ENCODE measurements at regions not wholly inside any gene's neighbourhood (a gene's known extent, or its start where the extent isn't known, plus 50 kb on each side); places are given as distances from the start of the nearest gene placed in this dataset.

GRCh38 chr20:52473186-52473585 is 281.6 kb upstream of the ZFP64 start:
- DNase-seq = no peak

DNA sequence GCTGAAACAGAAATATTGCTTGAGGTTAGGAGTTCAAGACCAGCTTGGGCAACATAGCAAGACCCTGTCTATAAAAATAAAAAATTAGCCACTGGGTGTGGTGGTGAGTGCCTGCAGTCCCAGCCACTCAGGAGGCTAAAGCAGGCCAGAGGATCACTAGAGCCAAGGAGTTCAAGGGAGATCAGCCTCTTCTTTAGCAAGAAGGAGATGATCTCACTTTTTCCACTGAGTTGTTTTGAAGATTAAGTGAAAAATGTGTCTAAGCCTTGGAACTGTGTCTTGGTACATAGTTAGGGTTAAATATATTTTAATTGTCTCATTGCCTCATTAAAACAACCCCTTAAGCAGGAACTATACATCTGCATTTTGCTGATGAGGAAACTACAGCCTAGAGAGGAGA is 279.0 kb upstream of the ZFP64 start:
- DNase-seq = no peak

DNA sequence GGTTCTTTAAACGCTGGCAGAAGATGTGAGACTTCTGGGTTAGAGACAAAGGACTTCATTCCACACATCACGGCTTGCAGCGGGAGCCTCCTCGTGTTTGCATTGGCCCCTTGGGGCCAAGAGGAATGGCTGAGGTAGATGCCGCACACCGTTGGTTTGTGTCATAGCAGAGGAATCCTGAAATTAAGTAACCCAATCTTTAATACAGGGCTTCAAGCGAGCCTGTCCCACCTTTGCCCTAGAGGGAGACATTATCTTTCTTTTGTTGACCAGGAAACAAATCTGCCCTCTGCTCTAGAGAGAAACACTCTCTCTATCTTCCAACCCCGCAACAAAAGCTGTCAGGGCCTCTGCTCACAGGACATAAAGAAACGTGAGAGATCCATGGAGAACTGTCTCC is 277.5 kb upstream of the ZFP64 start:
- DNase-seq = no peak

GRCh38 chr20:52465991-52466390 is 274.4 kb upstream of the ZFP64 start:
- DNase-seq = no peak

DNA sequence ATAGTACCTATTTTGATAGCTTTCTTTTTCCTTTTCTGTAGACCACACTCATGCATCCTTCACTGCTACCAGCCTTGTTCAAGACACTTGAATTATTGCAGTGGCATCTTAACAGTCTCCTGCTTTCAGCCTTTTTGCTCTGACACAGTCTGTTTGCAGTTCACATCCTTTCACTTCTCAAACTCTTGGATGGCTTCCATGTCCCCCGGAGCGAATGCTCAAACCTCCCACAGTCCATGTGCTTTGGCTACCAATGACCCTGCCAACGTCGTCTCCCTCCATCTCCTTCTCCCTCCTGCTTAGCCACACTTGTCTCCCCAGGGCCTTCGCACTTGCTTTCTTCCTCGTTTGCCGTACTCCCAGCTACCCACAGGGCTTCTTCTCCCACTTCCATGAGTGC is 270.0 kb upstream of the ZFP64 start:
- no peak for DNase-seq

DNA sequence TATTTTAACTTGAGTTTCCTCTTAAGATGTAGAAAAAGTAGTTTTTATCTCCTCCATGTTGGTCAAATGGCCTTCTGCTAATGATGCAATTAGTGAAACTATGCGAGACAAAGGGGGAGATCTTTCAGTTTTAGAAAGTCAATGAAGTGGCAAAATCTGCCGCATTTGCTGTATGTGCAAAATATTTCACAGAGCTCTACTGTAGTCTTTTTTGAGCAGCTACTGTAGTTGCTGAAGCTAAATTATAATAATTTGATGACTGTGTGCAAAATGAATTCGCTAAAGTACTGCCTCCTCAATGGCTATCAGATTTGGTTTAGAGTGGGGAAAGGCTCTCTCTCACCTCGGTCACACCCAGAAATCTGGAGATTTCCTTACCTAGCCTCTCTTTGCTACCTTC is 267.6 kb upstream of the ZFP64 start:
- DNase-seq = no peak

GRCh38 chr20:52457826-52458225 is 266.2 kb upstream of the ZFP64 start:
- no peak for DNase-seq

DNA sequence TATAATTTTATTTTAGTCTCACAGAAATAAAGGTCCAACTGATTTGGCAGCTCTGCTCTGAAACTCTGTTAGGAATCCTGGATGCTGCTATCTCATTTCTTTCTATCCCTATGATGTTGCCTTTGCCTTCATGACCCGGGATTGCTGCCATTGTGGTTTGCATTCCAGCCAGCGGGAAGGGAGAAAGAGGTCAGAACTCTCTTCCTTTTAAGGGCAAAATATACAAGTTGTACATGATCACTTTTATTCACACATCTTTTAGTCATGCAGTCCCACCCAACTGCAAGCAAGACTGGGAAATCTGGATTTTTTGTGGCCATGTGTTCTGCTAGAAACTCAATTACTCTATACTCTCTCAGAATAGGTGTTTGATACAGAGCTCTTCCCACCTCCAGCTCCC is 263.1 kb upstream of the ZFP64 start:
- no peak for DNase-seq

- no peak for DNase-seq
Measured at GRCh38 chr20:52448513-52449232, 257.1 kb upstream of the ZFP64 start.

DNA sequence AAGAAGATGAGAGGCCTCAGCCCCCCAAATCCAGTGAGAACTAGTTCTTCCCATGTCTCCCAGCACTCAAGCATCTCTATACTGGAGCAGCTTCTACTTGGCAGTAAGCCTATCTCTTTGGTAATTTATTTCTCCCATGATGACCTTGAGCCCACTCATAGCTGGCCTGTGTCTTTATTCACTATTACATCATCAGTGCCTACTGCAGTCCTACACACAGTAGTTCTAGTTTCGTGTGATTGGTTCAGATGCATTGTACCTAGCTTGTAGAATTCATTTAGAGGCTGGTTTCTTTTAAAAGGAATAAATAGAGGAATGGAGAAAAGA is 255.6 kb upstream of the ZFP64 start:
- no peak for DNase-seq

GRCh38 chr20:52446421-52447224 is 255.0 kb upstream of the ZFP64 start:
- DNase-seq = no peak

GRCh38 chr20:52444455-52444854 is 252.9 kb upstream of the ZFP64 start:
- no peak for DNase-seq

- DNase-seq = no peak
Measured at GRCh38 chr20:52443874-52444273, 252.3 kb upstream of the ZFP64 start.

- no peak for DNase-seq
Measured at GRCh38 chr20:52441710-52442109, 250.1 kb upstream of the ZFP64 start.

DNA sequence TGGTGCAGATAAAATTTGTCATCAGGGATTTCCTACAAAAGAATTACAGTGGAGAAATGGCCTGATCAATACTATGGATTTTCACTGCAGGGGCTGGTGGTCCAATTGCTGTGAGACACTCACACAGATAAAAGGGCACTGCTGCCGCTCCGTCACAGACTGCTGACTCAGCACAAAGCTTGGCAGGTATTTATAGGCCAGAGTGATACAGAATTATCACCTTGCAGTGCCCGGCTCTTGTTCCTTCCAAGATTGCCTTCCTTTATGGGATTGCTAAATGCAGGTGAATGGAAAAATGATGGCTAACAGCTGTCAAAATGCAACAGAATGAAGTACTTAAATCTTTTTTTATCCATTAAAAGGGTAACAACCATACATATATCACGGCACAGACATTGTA is 247.8 kb upstream of the ZFP64 start:
- DNase-seq = no peak

DNA sequence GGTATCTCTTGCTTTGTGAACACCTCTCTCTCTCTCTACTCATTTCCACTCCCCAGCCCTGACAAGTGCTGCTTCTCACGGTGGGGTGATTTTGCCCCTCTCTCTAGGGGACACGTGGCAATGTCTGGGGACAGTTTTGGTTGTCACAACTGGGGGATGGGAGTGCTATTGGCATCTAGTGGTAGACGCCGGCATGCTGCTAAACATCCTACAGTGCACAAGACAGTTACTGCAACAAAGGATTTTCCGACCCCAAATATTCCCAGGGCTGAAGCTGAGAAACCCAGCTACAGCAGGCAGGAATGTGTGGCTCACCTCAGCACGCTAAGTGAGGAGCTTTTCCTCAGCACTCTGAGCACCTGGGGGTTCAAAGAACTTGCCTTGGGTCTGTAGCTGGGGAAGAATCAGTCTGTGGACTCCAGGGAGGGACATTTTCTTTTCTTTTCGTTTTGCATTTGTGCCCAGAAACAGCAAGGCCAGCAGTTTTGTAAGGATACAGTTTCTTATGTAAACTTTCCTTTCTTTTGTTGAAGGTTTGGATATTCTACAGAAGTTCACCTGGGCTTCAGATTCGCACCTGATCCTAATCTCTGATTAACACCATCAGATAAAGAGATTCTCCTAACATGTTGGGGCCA is 246.9 kb upstream of the ZFP64 start:
- no peak for DNase-seq

- no peak for DNase-seq
Measured at GRCh38 chr20:52434453-52434852, 242.9 kb upstream of the ZFP64 start.

GRCh38 chr20:52434041-52434425 is 242.5 kb upstream of the ZFP64 start:
- no peak for DNase-seq

DNA sequence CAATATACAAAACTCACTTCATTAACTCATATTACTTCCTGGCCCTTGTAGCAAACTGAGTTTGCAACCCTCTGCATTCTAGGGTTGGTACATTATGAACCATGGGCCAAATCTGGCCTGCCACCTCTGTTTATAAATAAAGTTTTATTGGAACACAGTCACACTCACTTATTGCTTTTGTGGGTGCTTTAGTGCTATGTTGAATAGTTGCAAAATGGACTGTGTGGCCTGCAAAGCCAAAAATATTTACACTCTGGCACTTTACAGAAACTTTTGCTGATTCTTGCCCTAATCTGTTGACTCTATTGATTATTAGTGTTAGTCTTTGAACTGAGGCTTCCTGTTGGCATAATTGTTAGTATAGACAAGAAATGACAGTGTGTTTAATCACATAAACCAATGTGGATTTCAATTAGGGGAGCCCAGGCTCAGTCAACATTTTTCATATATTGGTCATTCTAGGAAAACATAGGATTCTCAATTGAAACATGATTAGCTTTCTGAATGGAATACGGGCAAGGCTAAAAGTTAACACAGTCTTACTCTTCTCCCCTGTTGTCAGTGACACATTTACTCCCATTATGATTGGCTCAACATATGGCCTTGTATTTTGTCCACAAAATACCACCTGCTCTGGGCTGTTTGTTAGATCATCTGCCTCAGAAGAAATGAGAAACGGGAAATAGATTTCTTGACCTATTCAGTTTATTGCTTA is 241.9 kb upstream of the ZFP64 start:
- DNase-seq = no peak

DNA sequence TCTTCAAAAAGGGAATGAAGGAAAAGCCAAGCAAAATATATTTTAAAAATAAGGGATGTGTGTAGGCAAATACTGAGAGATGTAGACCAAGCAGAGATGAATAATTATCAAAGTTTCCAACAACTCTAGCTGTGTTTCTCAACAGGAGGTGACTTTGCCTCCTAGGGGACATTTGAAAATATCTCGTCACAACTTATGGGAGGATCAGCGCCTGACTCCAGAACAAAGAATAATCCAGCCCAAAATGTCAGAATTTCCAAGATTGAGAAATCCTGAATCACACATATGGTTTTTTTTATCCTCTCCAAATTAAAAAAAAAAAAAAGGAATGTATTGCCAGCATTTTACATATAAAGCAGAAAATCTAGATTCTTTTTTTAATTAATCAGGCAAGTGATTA is 241.2 kb upstream of the ZFP64 start:
- DNase-seq = no peak

DNA sequence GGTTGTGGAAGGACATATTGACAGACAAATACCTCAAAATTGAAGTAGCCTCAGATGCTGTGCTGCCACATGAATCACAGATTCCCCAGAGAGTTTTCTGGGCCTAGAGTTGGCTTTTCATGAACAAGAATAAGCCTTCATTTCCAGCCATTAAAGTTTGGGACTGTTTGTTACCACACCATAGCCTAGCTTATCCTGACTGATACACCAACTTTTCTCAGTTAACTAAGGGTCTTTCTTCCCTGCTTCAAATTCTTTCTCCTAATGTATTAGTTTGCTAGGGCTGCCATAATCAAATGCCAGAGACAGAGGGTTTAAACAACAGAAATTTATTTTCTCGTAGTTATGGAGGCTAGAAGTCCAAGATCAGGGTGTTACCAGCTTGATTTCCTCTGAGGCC is 237.4 kb upstream of the ZFP64 start:
- DNase-seq = no peak

GRCh38 chr20:52427960-52428359 is 236.4 kb upstream of the ZFP64 start:
- DNase-seq = no peak

- DNase-seq = no peak
Measured at GRCh38 chr20:52426856-52427255, 235.3 kb upstream of the ZFP64 start.

- DNase-seq = no peak
Measured at GRCh38 chr20:52425701-52426100, 234.1 kb upstream of the ZFP64 start.

Measured in right forelimb (tissue), 1 donor.